ENCODE measurements at regions not wholly inside any gene's neighbourhood (a gene's known extent, or its start where the extent isn't known, plus 50 kb on each side); places are given as distances from the start of the nearest gene placed in this dataset.
"Not testable (repeated sequence)": the region's sequence is repeated elsewhere in the genome, so short reads cannot be mapped to it uniquely, and the experiment has no call there.

DNA sequence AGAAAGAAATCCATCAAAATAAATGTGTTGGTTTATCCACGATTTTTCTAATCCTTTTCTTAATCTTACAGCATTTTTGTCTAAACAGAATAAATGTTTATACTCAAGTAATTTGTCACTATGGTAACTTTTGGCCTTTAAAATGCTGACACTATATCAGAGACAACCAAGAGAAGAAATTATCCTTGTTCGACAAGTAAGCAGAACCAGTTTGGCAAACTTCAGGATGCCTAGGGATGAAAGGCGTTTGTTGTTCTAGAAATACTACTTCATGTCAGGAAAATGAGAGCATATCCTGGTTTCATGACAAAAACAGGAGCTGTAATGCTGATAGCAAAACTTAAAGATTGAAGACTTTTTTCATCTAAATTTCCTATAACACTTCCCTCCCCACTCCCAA is 308.0 kb upstream of the ATP11B start:
- DNase-seq: no peak

DNA sequence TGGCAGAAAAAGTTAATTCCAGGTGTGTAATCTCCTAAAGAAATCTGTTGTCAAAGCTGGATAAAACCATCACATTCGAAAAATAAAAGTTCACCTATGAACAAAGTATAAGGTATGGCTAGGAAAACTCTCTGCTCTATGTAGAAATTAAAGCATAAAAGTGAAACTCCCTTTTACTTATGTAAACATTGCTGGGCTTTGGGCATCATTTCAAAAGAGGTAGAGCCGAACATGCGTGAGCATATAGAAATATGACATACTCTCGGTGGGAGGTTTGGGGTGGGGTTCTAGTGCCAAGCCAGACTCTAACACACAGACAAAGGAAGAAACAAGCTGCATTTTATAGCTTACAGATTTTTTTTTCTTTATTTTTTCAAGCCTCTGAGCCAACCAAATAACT is 306.8 kb upstream of the ATP11B start:
- DNase-seq: no peak

DNA sequence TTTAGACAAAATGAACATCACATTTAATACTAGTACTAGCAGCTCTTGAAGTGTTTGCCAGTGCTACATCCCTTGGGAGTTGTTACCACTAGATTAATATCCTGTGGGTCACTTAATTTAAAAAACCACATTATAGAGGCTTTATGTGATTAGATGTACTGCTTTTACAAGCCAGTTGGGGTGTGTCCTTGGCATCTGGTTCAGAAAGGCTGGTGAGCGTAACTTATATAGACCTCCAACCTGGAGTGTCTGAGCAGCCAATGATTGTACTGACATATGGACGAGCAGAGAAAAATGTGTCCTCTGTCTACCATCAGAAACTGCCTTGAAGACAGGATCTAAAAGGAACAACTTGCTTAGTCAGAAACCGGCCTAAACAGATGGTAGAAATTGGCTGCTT is 306.2 kb upstream of the ATP11B start:
- no peak for DNase-seq

DNA sequence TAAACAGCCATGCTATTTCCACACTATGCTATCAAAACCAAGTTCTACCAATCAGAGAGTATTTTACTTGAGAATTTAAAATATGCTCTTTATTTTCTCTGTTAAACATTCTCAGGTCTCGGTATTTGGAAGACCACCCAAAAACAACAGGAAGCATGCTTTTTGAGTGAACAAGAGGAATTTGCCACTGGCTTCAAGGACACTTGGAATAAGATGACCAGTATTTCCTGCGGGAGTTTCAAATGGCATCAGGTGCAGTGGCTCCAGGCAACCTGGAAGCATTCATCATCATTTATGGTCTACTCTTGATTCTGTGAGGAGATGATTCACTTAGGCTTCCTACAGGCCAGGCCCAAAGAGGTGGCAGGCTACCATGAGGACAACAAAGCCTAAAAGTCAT is 305.7 kb upstream of the ATP11B start:
- no peak for DNase-seq

- DNase-seq: peak; percentile 7 to 17
Observed at GRCh38 chr3:182490596-182491491, 302.5 kb upstream of the ATP11B start.

- DNase-seq: no peak
Observed at GRCh38 chr3:182491577-182491976, 301.7 kb upstream of the ATP11B start.

DNA sequence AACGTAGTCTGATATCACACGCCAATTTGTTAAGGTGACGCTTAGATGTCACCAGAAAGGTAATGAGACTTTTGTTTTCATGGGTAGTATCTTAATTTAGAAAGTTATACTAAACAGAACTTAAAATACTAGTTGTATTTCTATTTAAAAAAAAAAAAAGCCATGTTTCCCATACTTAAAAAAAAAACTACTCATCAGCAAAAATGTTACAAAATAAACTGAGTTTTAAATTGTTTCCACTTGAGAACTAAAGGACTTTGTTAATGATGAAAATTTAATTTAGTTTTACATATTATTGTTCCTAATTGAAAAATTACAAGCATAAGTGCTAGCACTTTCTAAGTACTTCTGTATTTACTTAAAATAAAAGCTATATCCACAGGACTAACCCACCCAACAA is 300.8 kb upstream of the ATP11B start:
- DNase-seq: no peak

- no peak for DNase-seq
Observed at GRCh38 chr3:182500289-182500688, 293.0 kb upstream of the ATP11B start.

DNA sequence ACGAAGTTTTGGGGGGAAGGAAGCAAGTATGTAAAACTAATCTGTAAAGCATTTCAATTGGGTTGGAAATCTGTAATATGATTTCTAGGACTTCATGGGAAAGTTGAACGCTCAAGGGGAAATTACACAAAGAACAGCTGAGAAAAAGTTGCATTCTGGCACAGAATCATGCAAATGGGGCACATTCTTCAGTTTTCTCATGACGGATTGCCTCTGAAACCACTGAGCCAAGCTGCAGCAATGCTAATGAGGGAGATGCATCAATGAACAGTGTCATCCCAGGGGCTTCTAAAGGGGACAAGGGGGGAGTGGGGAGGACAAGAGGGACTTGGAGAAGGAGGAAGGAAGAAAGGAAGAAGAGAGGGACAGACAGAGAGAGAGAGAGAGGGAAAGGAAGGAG is 291.4 kb upstream of the ATP11B start:
- DNase-seq: no peak

DNA sequence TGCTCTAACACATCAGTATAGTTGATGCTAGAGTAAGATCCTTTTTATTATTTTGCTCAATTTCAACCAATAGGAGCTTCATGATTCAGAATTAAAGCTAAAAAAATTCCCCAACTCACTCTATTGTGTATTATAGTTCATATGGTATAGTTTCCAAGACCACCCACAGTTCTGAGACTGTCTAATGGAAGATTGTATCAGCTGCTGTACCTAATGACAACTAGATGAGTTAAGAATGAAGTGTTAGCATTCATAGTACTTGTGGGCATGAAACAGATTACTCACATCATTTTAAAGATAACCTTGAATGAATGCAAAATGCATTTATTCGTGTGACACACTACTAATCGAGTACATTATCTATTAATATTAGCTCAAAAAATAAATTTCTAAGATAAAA is 289.9 kb upstream of the ATP11B start:
- DNase-seq: no peak

- DNase-seq: no peak
Observed at GRCh38 chr3:182508919-182509711, 284.2 kb upstream of the ATP11B start.

DNA sequence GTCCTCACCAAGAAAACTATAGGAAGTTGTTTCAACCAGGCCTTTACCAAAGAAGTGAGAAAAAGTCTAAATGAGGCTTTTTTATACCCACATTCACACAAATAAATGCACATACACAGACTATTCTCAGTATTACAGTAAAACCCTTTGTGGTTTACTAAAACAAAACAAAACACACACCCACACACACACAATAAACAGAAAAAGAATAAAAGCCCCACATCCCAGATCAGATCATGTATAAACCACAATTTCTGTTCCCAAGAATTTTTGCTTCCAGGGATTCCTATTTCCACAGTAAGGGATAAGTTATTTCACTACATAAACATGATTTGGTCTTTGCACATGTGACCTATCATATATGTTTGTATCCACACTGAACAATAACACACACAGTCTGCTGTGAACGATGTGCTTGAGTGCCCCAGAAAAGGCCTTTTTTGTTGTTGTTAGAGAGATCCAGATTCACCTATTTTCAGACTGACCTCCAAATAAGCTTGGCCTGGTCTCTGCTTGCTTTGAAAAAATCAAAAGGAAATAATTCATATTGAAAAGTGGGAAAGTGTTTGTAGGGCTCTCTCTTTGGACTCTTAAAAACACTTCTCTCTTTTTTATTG is 283.4 kb upstream of the ATP11B start:
- no peak for DNase-seq

- DNase-seq: no peak
Observed at GRCh38 chr3:182514236-182514964, 278.9 kb upstream of the ATP11B start.

DNA sequence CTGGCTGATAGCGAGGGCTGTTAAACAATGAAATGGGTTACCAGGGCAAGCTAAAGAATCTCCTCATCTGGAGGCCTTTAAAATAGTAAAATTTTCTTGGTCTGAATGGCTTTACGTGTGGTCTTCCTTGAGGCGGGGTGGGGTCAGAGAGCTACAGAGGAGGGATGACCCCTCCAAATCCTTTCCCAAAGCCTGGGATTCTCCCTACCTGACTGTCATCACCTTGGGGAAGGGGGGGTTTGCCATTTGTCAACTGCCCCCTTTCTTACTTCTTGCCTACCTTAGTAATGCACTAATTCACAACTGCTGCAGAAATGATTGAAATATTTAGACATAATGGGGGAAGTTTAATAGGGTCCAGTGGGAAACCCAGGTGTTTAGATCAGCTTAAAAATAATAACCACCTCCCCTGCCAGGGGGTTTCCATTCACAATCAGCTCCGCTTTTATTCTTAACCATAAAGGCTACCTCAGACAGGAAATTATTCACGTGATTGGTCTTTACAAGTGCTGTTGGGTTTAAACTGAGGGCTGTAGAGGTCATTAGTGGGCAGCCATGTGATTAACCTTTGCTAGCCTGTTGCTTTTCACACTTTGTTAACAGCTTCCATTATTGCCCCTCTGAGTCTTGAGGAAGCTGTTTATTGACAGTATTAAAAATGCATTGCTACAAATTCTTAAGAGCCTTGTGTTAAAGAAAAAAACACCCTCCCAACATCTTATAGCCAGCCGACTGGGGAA is 276.5 kb upstream of the ATP11B start:
- DNase-seq: no peak

GRCh38 chr3:182519569-182519968 is 273.7 kb upstream of the ATP11B start:
- DNase-seq: no peak

- no peak for DNase-seq
Observed at GRCh38 chr3:182521339-182521738, 272.0 kb upstream of the ATP11B start.

GRCh38 chr3:182523424-182523823 is 269.9 kb upstream of the ATP11B start:
- not testable (repeated sequence) for DNase-seq

DNA sequence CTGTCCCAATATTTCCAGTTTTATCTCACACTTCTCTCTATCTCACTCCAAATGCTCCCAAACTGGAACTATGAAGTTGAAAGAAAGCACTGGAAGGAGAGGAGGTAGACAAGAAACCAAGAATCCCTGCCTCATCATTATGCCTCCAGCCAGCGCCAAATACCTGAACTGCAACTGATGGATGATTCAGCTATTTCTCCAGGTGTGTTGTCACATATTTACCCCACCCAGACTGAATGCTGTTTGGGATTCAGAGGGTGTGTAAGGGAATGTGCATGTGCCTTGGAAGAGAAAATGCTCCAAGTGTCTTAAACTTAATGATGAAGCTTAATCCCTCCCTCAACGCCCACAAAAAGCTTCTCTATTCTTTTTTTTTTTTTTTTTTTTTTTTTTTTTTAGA is 269.5 kb upstream of the ATP11B start:
- DNase-seq: no peak

DNA sequence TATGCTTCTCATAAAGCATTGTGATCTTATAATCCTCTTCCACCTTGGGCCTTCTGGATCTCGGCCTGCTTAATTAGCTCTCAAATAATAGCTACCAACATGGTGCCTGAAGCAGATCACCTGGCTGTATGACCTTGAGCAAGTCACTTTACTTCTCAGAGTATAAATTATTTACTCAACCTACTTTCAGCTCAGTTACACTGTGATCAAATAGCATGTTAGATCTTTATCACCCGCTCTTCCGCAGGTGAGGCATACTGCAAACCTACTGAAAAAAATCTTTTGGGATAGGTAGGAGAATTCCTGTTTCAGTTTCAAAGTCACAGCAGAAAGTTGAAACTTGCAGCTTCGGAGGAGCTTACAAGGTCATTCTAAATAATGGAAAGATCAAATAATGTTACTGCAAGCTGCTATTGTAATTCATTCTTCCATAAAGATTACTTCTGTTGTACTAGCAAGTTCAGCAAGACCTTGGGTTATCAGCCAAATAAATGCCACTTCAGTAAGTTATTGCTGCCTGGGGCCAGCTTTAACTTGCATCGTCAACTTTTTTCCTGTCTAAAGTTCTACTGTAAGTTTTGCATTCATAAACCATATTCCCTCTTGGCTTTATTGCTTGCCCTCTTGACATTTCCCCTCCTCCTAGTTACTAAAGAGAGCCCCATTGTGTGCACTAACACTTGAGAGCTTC is 268.4 kb upstream of the ATP11B start:
- DNase-seq: no peak

DNA sequence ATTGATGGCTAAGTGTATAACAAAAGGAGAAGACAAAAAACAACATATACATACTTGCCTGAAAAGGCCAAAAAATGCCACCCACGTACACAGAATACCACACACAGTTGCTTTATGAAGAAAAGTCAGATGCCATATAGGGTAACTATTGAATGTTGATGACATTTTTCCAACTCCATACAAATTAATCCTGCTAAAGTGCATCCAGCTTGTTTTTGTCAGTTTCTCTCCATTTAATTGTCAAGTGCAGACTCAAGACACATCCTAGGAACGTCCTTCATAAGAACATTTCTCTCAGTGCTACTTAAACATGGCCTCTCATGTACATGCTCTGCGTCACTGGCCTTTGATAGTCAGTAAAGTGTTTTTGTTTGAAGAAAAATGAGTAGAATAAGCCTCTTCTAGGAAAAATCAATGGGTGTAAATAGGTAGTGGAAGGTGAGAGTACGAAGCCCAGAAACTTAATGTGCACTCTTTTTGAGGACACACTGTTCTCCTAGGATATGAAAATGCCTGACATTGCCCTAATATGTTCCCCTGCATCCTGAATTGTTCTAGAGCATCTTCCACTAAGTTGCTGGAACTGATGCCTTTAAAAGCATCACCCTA is 267.4 kb upstream of the ATP11B start:
- no peak for DNase-seq

DNA sequence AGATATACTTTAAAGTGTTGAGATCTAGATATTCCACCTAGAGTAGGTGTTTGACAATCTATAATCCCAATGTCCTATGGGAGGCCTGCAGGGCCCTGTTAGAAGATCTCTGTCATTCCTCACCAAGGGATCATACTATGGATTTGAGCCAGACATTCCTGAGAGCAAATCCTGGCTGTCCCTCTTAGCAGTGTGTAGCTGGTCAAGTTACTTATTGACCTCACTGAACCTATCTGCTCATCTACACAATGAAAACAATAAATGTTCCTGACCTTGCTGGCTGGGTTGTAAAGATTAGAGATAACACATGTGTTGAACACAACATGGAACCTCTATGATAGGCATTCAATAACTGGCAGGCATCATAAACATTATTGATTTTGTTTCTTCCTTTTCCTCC is 265.6 kb upstream of the ATP11B start:
- no peak for DNase-seq
